ENCODE measurements at regions not wholly inside any gene's neighbourhood (a gene's known extent, or its start where the extent isn't known, plus 50 kb on each side); places are given as distances from the start of the nearest gene placed in this dataset.

DNA sequence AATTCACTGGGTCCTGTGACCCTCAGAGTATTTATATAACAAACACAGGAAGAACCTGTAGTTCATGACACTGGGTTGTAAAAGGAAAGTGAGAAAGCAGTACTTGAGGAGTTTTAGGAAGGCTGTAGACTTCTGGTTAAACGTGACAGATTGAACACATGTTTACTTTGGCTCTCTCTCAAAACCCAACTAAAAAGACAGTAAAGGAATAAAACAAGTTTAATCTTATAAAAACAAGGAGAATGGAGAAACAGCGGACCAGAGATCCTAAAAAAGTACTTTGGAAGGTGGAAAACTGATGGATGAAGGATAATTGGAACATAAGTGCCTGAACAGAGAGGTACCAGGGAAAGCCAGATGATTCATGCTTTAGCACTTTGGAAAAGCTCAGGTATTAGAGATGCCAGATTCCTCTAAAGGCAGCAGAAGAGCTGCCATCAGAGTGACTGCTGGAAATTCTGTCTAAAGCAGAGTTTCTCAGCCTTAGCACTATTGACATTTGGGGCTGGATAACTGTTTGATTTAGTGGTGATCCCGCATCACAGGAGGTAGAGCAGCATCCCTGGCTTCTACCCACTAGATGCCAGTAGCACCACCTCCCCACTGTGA is 182.9 kb upstream of the RORA start:
- TF ChIP-seq, protein P1, sequence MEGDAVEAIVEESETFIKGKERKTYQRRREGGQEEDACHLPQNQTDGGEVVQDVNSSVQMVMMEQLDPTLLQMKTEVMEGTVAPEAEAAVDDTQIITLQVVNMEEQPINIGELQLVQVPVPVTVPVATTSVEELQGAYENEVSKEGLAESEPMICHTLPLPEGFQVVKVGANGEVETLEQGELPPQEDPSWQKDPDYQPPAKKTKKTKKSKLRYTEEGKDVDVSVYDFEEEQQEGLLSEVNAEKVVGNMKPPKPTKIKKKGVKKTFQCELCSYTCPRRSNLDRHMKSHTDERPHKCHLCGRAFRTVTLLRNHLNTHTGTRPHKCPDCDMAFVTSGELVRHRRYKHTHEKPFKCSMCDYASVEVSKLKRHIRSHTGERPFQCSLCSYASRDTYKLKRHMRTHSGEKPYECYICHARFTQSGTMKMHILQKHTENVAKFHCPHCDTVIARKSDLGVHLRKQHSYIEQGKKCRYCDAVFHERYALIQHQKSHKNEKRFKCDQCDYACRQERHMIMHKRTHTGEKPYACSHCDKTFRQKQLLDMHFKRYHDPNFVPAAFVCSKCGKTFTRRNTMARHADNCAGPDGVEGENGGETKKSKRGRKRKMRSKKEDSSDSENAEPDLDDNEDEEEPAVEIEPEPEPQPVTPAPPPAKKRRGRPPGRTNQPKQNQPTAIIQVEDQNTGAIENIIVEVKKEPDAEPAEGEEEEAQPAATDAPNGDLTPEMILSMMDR (IDR thresholded peaks at IDR 0.05; ENCODE audit: poor library complexity): no peak
- no peak for TF ChIP-seq EZH2 (IDR thresholded peaks at IDR 0.05; ENCODE audit: borderline replicate concordance)
